Glomerular visceral epithelial cell (primary cell): ENCODE measurements at regions not wholly inside any gene's neighbourhood (a gene's known extent, or its start where the extent isn't known, plus 50 kb on each side); places are given as distances from the start of the nearest gene placed in this dataset.
A peak's percentile ranks its signal among the peaks of the same experiment; 100 is the strongest.
"Not testable (repeated sequence)": the region's sequence is repeated elsewhere in the genome, so short reads cannot be mapped to it uniquely, and the experiment has no call there.

Experiments used
- DNase-seq: peaks from one replicate; pipeline ENCODE4 v3.0.0-alpha.2; 2016; ENCODE audit errors: extremely low spot score

DNA sequence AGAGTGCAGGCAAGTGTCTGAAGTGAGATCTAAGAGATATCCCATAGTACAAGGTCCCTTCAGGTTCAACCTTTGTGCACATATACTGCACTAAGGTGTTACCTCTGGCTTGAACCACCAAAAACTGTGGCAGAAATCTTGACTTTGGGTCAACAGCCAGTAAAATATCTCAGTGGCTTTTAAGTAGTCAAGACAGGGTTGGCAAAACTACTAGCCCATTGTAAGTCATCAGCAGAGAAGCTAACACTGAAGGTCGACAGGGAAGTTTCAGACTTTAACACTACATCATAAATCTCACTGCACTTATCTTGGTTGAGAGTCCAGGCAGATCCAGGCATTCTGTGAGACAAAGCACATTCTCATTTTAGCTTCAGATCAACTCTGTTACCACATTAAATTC, 1684.7 kb downstream of the HACE1 start:
- DNase-seq, result no peak

GRCh38 chr6:103167345-103168071, 1692.2 kb downstream of the HACE1 start:
- no peak for DNase-seq

DNA sequence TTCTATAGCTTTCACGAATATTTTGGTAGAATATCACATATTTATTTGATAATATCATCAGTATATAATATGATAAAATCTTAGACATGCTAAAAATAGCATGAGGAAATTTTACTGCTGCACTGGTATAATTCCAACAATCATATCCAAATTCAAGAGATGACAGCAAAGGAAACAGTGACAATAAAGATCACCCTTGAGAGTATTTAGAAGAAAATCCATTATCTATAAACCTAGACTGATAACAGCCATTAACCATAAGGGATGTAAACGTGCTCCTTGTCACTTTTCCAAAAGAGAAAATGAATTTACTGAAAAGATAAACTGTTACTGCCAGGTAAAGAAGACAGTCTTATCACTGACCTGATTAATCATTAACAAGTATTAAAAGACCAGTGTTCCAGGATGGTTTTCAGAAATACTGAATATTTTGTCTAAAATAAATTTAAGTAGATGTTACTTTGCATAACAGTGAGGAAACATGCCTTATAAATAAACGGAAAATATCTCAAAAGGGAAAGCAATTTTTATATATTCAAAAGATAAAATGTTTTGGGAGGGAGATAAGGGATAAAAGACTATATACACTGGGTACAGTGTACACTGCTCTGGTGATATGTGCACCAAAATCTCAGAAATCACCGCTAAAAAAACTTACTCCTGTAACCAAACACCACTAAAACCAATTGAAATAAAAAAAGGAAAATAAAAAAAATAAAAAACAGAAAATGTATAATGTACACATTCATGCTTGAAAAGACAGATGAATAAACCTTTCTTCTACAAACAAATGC, 1704.7 kb downstream of the HACE1 start:
- no peak for DNase-seq

GRCh38 chr6:103153016-103153415, 1706.7 kb downstream of the HACE1 start:
- DNase-seq, result no peak

DNA sequence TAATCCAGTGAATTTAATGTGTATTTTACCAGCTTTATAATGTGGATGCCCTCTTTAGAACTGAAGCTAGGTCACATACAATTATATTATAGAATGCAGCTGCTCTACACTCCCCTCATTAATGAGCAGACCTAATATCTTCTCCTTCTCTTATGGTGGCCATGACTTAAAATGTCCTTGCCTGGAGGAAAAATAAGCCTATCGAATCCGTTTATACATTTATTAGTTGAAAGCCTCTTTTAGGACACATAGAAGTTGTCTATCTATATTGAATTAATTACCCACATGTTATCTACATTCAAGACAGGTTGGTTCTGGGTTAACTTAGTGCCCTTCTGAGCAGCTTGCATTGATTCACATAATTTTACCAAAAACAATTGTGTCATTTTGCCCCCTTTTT, 1716.8 kb downstream of the HACE1 start:
- DNase-seq, result no peak

- DNase-seq, result no peak
Measured at GRCh38 chr6:103140308-103141027, 1719.3 kb downstream of the HACE1 start.

GRCh38 chr6:103139377-103139776, 1720.3 kb downstream of the HACE1 start:
- no peak for DNase-seq

GRCh38 chr6:103124471-103124870, 1731.0 kb downstream of the GRIK2 start:
- no peak for DNase-seq

- DNase-seq, result peak; percentile 67
Measured at GRCh38 chr6:103122766-103123601, 1729.5 kb downstream of the GRIK2 start.

DNA sequence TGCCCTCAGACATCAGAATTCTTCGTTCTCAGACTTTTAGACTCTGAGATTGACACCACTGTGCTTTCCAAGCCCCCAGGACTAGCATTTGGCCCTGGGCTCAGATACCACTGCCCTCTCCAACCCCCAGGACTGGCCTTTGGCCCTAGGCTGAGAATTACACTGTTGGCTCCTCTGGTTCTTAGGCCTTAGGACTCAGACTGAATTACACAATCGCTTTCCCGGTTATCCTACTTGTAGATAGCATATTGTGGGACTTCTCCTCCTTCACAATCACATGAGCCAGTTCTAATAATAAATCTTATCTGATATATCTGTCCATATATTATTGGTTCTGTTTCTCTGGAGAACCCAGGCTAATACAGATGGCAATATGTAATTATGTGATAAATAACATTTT, 1725.5 kb downstream of the GRIK2 start:
- DNase-seq, result no peak

GRCh38 chr6:103114582-103114981, 1721.1 kb downstream of the GRIK2 start:
- no peak for DNase-seq

- no peak for DNase-seq
Measured at GRCh38 chr6:103113416-103113815, 1719.9 kb downstream of the GRIK2 start.

GRCh38 chr6:103107985-103108384, 1714.5 kb downstream of the GRIK2 start:
- DNase-seq, result no peak

DNA sequence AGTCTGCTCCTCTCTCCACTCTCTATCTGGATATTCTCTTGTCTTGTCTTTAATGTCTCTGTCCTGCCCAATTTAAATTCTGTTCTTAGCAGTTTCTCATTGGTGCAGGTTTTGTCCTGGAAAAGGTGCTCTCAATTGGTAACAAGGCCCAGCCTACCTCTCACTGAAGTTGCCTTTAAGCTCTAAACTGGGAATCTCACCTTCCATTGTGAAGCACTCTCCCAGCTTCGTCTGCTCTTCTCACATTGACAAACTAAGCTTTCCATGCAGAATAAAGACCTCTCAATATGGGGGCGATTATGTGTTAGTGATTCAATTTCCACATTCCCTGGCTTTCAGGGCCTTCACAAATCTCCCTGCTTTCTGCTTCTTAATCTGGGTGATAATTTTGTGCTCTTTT, 1712.2 kb downstream of the GRIK2 start:
- no peak for DNase-seq

DNA sequence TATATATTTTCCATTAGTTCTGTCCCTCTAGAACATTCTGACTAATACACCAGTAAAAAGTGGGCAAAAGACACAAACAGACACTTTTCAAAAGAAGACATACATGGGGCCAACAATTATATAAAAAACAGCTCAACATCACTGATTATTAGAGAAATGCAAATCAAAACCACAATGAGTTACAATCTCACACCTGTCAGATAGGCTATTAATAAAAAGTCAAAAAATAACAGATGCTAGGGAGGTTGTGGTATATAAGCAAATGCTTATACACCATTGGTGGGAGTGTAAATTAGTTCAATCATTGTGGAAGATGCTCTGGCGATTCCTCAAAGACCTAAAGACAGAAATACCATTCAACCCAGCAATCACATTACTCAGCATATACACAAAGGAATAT, 1707.8 kb downstream of the GRIK2 start:
- no peak for DNase-seq

GRCh38 chr6:103092414-103092813, 1698.9 kb downstream of the GRIK2 start:
- DNase-seq, result not testable (repeated sequence)

- DNase-seq, result no peak
Measured at GRCh38 chr6:103085801-103086200, 1692.3 kb downstream of the GRIK2 start.

DNA sequence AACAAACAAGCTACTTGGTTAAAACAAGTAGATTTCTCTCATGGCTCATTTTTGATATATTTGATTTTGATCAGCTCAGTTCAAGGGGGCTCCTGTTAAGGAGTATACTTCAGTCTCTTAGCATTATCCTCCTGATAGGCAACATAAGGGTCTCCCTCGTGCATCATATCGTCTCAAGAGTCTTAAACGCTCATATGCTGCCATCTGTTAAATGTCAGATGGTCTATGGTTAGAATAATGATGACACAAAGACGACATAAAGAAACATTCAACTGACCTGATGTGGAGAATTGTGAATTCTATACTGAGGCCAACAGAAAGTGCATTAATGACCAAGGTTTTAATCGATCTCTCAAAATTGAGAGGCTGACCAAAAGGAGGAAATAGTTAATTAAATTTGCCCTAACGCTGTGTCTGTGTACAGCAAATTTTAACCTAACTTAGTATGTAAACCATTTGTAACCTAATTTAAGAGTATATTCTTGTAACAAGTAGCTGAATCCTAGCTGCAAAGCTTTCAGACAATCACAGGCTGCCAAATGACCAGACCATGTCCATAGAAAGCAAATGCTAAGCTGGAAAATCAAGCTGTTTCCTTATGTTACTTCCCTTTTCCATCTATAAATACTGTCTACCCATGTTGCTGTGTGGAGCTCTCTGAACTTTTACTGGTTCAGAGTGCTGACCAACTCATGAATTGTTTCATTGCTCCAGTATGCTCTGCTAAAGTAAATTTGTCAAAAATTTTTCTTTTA, 1688.5 kb downstream of the GRIK2 start:
- no peak for DNase-seq

GRCh38 chr6:103081126-103081525, 1687.6 kb downstream of the GRIK2 start:
- DNase-seq, result no peak

DNA sequence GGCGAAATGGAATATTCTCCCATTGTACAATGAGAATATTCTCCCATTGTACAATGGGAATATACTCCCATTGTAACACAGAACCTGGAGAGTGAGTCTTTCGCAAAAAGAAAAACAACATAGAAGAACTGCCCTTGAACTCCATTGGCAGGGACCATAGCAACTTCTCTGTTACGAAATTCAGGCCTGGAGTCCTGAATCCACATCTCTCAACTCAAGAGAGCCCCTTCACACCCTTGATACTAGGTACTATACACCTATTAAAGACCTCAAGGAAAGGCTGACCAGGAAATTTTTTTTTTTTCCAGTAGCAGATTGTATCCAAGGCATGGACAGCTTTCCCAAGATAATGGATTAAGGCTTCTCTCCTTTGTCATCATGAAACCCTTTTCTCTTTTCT, 1687.0 kb downstream of the GRIK2 start:
- DNase-seq, result no peak

DNA sequence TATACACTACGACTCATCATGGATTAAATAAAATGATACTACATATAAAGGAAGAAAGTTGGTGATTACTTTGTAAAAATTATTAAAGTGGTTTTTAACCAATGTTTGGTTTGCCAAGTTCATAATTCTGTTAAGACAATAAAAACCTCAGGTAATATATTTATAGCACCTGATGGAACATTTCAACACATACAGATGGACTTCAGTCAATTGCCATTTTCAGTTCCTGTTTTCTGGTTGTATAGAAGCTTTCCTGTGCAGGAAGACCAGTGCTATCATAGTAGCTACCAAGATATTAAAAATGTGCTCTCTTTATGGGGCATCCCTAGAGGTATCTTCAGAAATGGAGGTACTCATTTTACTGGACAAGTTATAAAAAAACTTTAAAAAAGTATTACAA, 1686.4 kb downstream of the GRIK2 start:
- DNase-seq, result no peak
